ENCODE measurements at regions not wholly inside any gene's neighbourhood (a gene's known extent, or its start where the extent isn't known, plus 50 kb on each side); places are given as distances from the start of the nearest gene placed in this dataset.

GRCh38 chr13:80074811-80075210 lies 266.1 kb downstream of the SPRY2 start:
- TF ChIP-seq, protein P1, sequence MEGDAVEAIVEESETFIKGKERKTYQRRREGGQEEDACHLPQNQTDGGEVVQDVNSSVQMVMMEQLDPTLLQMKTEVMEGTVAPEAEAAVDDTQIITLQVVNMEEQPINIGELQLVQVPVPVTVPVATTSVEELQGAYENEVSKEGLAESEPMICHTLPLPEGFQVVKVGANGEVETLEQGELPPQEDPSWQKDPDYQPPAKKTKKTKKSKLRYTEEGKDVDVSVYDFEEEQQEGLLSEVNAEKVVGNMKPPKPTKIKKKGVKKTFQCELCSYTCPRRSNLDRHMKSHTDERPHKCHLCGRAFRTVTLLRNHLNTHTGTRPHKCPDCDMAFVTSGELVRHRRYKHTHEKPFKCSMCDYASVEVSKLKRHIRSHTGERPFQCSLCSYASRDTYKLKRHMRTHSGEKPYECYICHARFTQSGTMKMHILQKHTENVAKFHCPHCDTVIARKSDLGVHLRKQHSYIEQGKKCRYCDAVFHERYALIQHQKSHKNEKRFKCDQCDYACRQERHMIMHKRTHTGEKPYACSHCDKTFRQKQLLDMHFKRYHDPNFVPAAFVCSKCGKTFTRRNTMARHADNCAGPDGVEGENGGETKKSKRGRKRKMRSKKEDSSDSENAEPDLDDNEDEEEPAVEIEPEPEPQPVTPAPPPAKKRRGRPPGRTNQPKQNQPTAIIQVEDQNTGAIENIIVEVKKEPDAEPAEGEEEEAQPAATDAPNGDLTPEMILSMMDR (IDR thresholded peaks at IDR 0.05 in 2 of 3, conservative IDR thresholded peaks at IDR 0.05 in 1 of 3; ENCODE audit: borderline replicate concordance in 1 of 3, insufficient read depth in 1 of 3, low read depth in 2 of 3, low read length in 2 of 3) = no peak
- TF ChIP-seq POLR2A (IDR thresholded peaks at IDR 0.05; ENCODE audit: borderline replicate concordance, extremely low read depth, insufficient read depth, insufficient read length) = no peak
- no peak for TF ChIP-seq EZH2 (IDR thresholded peaks at IDR 0.05)
- TF ChIP-seq, protein P2, sequence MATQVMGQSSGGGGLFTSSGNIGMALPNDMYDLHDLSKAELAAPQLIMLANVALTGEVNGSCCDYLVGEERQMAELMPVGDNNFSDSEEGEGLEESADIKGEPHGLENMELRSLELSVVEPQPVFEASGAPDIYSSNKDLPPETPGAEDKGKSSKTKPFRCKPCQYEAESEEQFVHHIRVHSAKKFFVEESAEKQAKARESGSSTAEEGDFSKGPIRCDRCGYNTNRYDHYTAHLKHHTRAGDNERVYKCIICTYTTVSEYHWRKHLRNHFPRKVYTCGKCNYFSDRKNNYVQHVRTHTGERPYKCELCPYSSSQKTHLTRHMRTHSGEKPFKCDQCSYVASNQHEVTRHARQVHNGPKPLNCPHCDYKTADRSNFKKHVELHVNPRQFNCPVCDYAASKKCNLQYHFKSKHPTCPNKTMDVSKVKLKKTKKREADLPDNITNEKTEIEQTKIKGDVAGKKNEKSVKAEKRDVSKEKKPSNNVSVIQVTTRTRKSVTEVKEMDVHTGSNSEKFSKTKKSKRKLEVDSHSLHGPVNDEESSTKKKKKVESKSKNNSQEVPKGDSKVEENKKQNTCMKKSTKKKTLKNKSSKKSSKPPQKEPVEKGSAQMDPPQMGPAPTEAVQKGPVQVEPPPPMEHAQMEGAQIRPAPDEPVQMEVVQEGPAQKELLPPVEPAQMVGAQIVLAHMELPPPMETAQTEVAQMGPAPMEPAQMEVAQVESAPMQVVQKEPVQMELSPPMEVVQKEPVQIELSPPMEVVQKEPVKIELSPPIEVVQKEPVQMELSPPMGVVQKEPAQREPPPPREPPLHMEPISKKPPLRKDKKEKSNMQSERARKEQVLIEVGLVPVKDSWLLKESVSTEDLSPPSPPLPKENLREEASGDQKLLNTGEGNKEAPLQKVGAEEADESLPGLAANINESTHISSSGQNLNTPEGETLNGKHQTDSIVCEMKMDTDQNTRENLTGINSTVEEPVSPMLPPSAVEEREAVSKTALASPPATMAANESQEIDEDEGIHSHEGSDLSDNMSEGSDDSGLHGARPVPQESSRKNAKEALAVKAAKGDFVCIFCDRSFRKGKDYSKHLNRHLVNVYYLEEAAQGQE (IDR thresholded peaks at IDR 0.05; ENCODE audit: low read depth) = no peak
- TF ChIP-seq TCF7L2 (IDR thresholded peaks at IDR 0.05; ENCODE audit: borderline replicate concordance, extremely low read depth, insufficient read depth, insufficient read length) = no peak
- TF ChIP-seq, protein P3, sequence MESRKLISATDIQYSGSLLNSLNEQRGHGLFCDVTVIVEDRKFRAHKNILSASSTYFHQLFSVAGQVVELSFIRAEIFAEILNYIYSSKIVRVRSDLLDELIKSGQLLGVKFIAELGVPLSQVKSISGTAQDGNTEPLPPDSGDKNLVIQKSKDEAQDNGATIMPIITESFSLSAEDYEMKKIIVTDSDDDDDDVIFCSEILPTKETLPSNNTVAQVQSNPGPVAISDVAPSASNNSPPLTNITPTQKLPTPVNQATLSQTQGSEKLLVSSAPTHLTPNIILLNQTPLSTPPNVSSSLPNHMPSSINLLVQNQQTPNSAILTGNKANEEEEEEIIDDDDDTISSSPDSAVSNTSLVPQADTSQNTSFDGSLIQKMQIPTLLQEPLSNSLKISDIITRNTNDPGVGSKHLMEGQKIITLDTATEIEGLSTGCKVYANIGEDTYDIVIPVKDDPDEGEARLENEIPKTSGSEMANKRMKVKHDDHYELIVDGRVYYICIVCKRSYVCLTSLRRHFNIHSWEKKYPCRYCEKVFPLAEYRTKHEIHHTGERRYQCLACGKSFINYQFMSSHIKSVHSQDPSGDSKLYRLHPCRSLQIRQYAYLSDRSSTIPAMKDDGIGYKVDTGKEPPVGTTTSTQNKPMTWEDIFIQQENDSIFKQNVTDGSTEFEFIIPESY (IDR thresholded peaks at IDR 0.05; ENCODE audit: extremely low read depth, insufficient replicate concordance, low read length) = no peak
- TF ChIP-seq POLR2AphosphoS5 (IDR thresholded peaks at IDR 0.05; ENCODE audit: low read depth, low read length) = no peak
- TF ChIP-seq EZH2phosphoT487 (IDR thresholded peaks at IDR 0.05; ENCODE audit: borderline replicate concordance) = no peak
- TF ChIP-seq YY1 (IDR thresholded peaks at IDR 0.05; ENCODE audit: extremely low read depth, insufficient replicate concordance, low read depth, low read length) = no peak
- TF ChIP-seq JUND (IDR thresholded peaks at IDR 0.05) = no peak
- no peak for TF ChIP-seq EGR1 (IDR thresholded peaks at IDR 0.05; ENCODE audit: low read depth)
- TF ChIP-seq ZNF274 (IDR thresholded peaks at IDR 0.05; ENCODE audit: low read depth, low read length) = no peak
